ENCODE measurements at regions not wholly inside any gene's neighbourhood (a gene's known extent, or its start where the extent isn't known, plus 50 kb on each side); places are given as distances from the start of the nearest gene placed in this dataset.

- TF ChIP-seq CTCF (IDR thresholded peaks at IDR 0.05) (no peak), EZH2 (IDR thresholded peaks at IDR 0.05; ENCODE audit: borderline replicate concordance, insufficient read depth, low read depth, low read length, poor library complexity, severe bottlenecking) (no peak)
Observed at GRCh38 chr5:67346611-67347010, 150.0 kb upstream of the CD180 start.

All from B cell (primary cell).